Neural crest cell (in vitro differentiated cells): ENCODE measurements at regions not wholly inside any gene's neighbourhood (a gene's known extent, or its start where the extent isn't known, plus 50 kb on each side); places are given as distances from the start of the nearest gene placed in this dataset.
A peak's percentile ranks its signal among the peaks of the same experiment; 100 is the strongest.
"Not testable (repeated sequence)": the region's sequence is repeated elsewhere in the genome, so short reads cannot be mapped to it uniquely, and the experiment has no call there.

Source experiments
- DNase-seq: peaks from one replicate; pipeline ENCODE4 v3.0.0; 2021; ENCODE audit warnings: low read depth, mixed read lengths, low spot score
- H3K27ac Mint-ChIP-seq: one replicate; pipeline ENCODE4 v1.8.0; 2021; ENCODE audit warnings: mild to moderate bottlenecking, mixed read lengths; ENCODE audit not compliant: unreplicated experiment
- H3K27me3 Mint-ChIP-seq: 2 replicates; pipeline ENCODE4 v1.8.0; 2021; ENCODE audit warnings: low read depth, mild to moderate bottlenecking, mixed read lengths
- H3K36me3 Mint-ChIP-seq: 2 replicates; pipeline ENCODE4 v1.8.0; 2021; ENCODE audit warnings: low read depth, mild to moderate bottlenecking, mixed read lengths
- H3K4me1 Mint-ChIP-seq: 2 replicates; pipeline ENCODE4 v1.8.0; 2021; ENCODE audit warnings: mixed read lengths
- H3K4me3 Mint-ChIP-seq: one replicate; pipeline ENCODE4 v1.8.0; 2021; ENCODE audit warnings: mild to moderate bottlenecking, mixed read lengths
- H3K9me3 Mint-ChIP-seq: 2 replicates; pipeline ENCODE4 v1.8.0; 2021; ENCODE audit warnings: mixed read lengths
- CTCF ChIP-seq: fragments of 200-600 bp; sonication (generic); conservative IDR thresholded peaks from 2 replicates; pipeline ENCODE4 v1.5.0; 2021; ENCODE audit warnings: antibody characterized with exemption, mild to moderate bottlenecking

GRCh38 chr7:112540839-112541577 lies 60.2 kb downstream of the LSMEM1 start:
- TF ChIP-seq CTCF, result no peak
- Mint-ChIP-seq H3K4me3 (no peak overlapping the region), H3K27me3 (peaks cover 2% of the 10 kb centered on the region), H3K9me3 (peaks cover 3% of the 10 kb centered on the region), H3K27ac (no peak overlapping the region), H3K36me3 (peaks cover 2% of the 10 kb centered on the region), H3K4me1 (no peaks in the 10 kb centered on the region)
- DNase-seq, result no peak

- no peak for TF ChIP-seq CTCF
- Mint-ChIP-seq H3K4me1 (no peaks in the 10 kb centered on the region), H3K36me3 (peaks cover 2% of the 10 kb centered on the region), H3K27me3 (no peaks in the 10 kb centered on the region), H3K9me3 (peaks cover 3% of the 10 kb centered on the region), H3K27ac (no peak overlapping the region), H3K4me3 (no peak overlapping the region)
- DNase-seq, result peak; percentile 3
Observed at GRCh38 chr7:112546723-112547513, 66.1 kb downstream of the LSMEM1 start.

DNA sequence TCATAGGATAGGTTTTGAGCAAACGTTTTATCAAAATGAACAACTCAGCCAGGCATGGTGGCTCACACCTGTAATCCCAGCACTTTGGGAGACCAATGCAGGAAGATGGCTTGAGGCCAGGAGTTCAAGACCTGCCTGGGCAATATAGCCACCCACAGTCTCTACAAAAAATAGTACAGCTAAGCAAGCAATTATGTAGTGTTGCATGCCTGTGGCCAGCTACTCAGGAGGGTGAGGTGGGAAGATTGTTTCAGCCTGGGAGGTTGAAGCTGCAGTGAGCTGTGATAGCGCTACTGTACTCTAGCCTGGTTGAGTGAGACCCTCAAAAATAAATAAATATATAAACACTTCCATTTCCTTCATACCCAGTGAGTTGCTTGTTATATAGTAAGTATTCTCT lies 67.1 kb downstream of the LSMEM1 start:
- peaks cover 3% of the 10 kb centered on the region for H3K9me3 Mint-ChIP-seq
- no peak overlapping the region for H3K27ac Mint-ChIP-seq

DNA sequence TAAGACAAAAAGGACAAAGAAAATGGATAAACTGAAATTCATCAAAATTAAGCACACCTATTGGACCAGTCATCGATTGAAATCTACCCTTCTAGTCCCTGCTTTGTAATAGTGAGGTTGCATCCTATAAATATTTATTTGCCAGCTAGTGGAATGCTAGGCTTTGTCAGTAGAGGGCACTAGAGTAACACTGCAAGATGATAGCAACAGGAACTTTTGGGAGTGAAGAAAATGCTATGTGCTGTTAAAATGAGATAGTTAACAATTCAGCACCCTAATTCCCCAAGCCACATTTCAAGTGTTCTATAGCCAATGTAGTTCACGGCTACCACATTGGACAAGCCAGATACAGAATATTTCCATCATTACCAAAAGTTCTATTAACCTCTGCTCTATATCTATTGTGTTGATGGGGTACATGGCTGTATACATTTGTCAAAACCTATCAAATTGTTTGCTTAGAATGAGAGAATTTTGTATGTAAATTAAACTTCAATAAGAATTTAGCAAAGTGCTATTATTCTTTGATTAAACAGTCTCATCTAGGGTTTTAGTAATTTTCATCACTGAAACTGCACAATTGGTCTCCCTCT lies 69.8 kb downstream of the LSMEM1 start:
- peak; percentile 12 for DNase-seq
- Mint-ChIP-seq H3K4me1 (no peaks in the 10 kb centered on the region), H3K9me3 (no peaks in the 10 kb centered on the region), H3K4me3 (no peak overlapping the region), H3K27me3 (no peaks in the 10 kb centered on the region), H3K27ac (no peak overlapping the region), H3K36me3 (no peaks in the 10 kb centered on the region)
- TF ChIP-seq CTCF, result peak; percentile 82

More for the DNA sequence above, 67.1 kb downstream of the LSMEM1 start:
- Mint-ChIP-seq H3K36me3 (peaks cover 2% of the 10 kb centered on the region), H3K27me3 (no peaks in the 10 kb centered on the region), H3K4me1 (no peaks in the 10 kb centered on the region), H3K4me3 (no peak overlapping the region)
- DNase-seq, result no peak
- no peak for TF ChIP-seq CTCF

DNA sequence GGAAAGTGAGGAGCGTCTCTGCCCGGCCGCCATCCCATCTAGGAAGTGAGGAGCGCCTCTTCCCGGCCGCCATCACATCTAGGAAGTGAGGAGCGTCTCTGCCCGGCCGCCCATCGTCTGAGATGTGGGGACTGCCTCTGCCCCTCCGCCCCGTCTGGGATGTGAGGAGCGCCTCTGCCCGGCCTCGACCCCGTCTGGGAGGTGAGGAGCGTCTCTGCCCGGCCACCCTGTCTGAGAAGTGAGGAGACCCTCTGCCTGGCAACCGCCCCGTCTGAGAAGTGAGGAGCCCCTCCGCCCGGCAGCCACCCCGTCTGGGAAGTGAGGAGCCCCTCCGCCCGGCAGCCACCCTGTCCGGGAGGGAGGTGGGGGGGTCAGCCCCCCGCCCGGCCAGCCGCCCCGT lies 70.7 kb downstream of the LSMEM1 start:
- DNase-seq, H3K4me1 Mint-ChIP-seq, H3K27me3 Mint-ChIP-seq, H3K9me3 Mint-ChIP-seq, H3K4me3 Mint-ChIP-seq, H3K36me3 Mint-ChIP-seq, H3K27ac Mint-ChIP-seq: not testable (repeated sequence)
